ENCODE measurements at regions not wholly inside any gene's neighbourhood (a gene's known extent, or its start where the extent isn't known, plus 50 kb on each side); places are given as distances from the start of the nearest gene placed in this dataset.

- no peak for TF ChIP-seq GATA2 (IDR thresholded peaks at IDR 0.05; ENCODE audit: low read depth, low read length)
- TF ChIP-seq GATA3 (IDR thresholded peaks at IDR 0.05; ENCODE audit: low read depth, low read length), result no peak
Measured at GRCh38 chr15:98076021-98076816, 115.7 kb downstream of the ARRDC4 start.
